ENCODE measurements at regions not wholly inside any gene's neighbourhood (a gene's known extent, or its start where the extent isn't known, plus 50 kb on each side); places are given as distances from the start of the nearest gene placed in this dataset.

GRCh38 chr5:156240414-156240813 is 86.5 kb upstream of the SGCD start:
- Histone ChIP-seq H3K27me3 (no peaks in the 10 kb centered on the region), H3K4me1 (peaks cover 0 to 21% (median 3%) of the 10 kb centered on the region in 12 donors), H3K36me3 (no peaks in the 10 kb centered on the region), H3K9me3 (no peaks in the 10 kb centered on the region), H3K4me3 (no peak overlapping the region), H3K27ac (no peak overlapping the region)
- no peak for ATAC-seq
- WGBS, 4 donors, result 26 to 38% (median 29%) methylated on average over 3 of the region's 3 CpGs
- no peak for DNase-seq
- intact Hi-C loops (cut with DNase I), result no loop called here
- TF ChIP-seq CTCF (IDR thresholded peaks at IDR 0.05), result no peak
- TF ChIP-seq POLR2A (IDR thresholded peaks at IDR 0.05), result no peak

- Histone ChIP-seq H3K4me3 (no peak overlapping the region), H3K4me1 (peaks cover 0 to 21% (median 3%) of the 10 kb centered on the region in 12 donors), H3K27me3 (no peaks in the 10 kb centered on the region), H3K36me3 (no peaks in the 10 kb centered on the region), H3K9me3 (no peaks in the 10 kb centered on the region), H3K27ac (no peak overlapping the region)
- DNase-seq, result no peak
- TF ChIP-seq POLR2A (IDR thresholded peaks at IDR 0.05) (no peak), CTCF (IDR thresholded peaks at IDR 0.05) (no peak)
- intact Hi-C loops (cut with DNase I), result no loop called here
- ATAC-seq, result no peak
Observed at GRCh38 chr5:156241266-156241665, 85.7 kb upstream of the SGCD start.

- H3K4me3 ChIP-seq, result no peak overlapping the region
- H3K9me3 ChIP-seq, result no peaks in the 10 kb centered on the region
- intact Hi-C loops (cut with DNase I), result no loop called here
- no peaks in the 10 kb centered on the region for H3K36me3 ChIP-seq
- no peak overlapping the region for H3K27ac ChIP-seq
- peaks cover 0 to 2% (median 0%) of the 10 kb centered on the region in 12 donors for H3K4me1 ChIP-seq
- no peaks in the 10 kb centered on the region for H3K27me3 ChIP-seq
- 86 to 98% (median 92%) methylated on average over 1 of the region's 1 CpG for WGBS, 4 donors
- DNase-seq (no peak), ATAC-seq (no peak)
- TF ChIP-seq CTCF (IDR thresholded peaks at IDR 0.05), result no peak
- no peak for TF ChIP-seq POLR2A (IDR thresholded peaks at IDR 0.05)
Observed at GRCh38 chr5:156245895-156246294, 81.1 kb upstream of the SGCD start.

DNA sequence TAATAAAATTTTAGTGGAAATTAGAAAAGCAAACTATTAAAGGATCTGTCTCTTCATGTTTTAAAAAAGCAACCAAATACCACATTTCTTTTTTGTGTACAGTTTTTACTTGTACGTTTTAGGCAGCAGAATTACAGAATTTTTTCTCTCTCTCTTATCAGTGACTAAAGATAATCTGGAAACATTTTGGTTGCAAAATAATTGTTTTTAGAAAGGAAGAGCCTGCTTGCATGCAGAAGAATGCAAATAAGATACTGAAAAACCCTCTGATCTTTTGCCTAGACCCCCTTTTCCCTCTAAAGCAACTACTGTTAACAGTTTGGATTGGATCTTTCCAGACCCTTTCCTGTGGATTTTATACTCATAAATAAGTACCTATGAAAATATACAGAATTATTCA is 75.9 kb upstream of the SGCD start:
- Histone ChIP-seq H3K4me1 (peaks cover 0 to 2% (median 0%) of the 10 kb centered on the region in 12 donors), H3K36me3 (no peaks in the 10 kb centered on the region), H3K4me3 (no peak overlapping the region), H3K27me3 (no peaks in the 10 kb centered on the region), H3K9me3 (no peaks in the 10 kb centered on the region), H3K27ac (no peak overlapping the region)
- DNase-seq (no peak), ATAC-seq (no peak)
- WGBS, 4 donors, result 41 to 61% (median 50%) methylated on average over 1 of the region's 1 CpG
- no peak for TF ChIP-seq POLR2A (IDR thresholded peaks at IDR 0.05)
- TF ChIP-seq CTCF (IDR thresholded peaks at IDR 0.05), result no peak
- intact Hi-C loops (cut with DNase I), result no loop called here
